GM21723 (cell line): ENCODE measurements at regions not wholly inside any gene's neighbourhood (a gene's known extent, or its start where the extent isn't known, plus 50 kb on each side); places are given as distances from the start of the nearest gene placed in this dataset.

Experiments used
- ATAC-seq: cut with Tn5 transposase; IDR thresholded peaks from one replicate; pipeline ENCODE4 v1.9.1; 2021; ENCODE audit warnings: mild to moderate bottlenecking, moderate library complexity; ENCODE audit not compliant: unreplicated experiment

DNA sequence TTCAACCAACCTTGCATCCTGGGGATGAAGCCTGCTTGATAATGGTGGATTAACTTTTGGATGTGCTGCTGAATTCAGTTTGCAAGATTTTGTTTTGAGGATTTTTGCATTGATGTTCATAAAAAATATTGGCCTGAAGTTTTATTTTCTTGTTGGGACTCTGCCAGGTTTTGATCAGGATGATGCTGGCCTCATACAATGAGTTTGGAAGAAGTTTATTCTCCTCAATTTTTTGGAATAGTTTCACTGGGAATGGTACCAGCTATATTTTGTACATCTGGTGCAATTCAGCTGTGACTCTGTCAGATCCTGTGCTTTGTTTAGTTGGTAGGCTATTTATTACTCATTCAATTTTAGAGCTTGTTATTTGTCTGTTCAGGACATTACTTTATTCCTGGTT lies 340.3 kb upstream of the TRAM1L1 start:
- no peak for ATAC-seq

GRCh38 chr4:117428536-117428935 lies 343.2 kb upstream of the TRAM1L1 start:
- ATAC-seq = no peak

DNA sequence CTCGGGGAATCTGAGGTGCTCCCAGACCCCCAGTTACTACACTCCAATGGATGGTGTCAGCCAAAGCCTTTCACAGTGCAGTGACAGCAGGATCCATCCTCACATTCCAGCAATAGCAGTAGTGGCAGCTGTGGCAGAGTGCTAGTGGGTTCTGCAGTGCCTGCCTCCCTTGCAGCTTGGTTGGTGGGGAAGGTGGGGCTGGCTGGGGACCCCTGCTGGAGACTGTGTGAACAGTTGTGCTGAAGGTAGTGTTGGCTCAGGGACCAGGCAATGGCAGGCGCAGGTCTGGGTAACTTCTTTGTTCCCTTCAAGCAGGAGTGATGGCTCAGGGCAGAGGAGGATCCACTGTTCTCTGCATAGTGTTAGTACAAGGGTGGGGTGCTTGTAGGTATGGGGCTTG lies 343.7 kb upstream of the TRAM1L1 start:
- ATAC-seq = no peak

DNA sequence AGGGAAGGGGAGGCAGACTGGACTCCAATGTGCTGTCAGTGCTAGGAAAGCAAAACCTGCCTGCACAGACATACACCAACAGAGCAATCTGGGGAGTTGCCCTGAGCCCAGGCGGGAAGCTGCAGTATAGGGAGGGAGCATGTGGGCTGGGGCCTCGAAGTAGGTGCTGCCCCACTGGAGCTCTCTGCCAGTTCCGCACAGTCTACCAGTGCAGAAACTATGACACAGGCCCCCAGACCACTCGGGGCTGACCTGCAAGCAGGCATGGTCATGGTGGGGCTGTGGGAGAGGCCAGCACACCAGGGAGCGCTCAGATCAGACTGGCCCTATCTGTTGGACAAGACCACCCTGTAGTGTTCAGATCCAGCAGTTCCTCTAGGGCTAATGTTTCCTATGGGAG lies 344.1 kb upstream of the TRAM1L1 start:
- ATAC-seq = no peak

GRCh38 chr4:117434424-117434823 lies 349.0 kb upstream of the TRAM1L1 start:
- no peak for ATAC-seq

DNA sequence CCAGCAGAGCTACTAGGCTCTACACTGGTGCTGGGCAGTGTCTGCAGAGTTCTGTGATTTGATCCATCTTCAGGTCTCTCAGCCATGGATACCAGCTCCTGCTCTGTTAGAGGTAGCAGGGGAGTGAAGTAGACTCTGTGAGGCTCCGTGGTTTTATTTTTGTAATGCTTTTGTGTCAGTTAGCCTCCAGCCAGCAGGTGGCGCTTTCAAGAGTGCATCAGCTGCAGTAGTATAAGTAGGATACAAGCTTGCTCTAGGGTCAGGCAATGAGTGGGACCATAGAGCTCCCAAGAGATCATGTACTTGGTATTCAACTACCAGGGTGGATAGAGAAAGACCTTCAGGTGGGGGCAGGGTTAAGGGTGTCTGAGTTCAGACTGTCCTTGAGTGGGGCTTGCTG lies 362.5 kb upstream of the TRAM1L1 start:
- ATAC-seq = no peak

- no peak for ATAC-seq
Measured at GRCh38 chr4:117455088-117455487, 369.7 kb upstream of the TRAM1L1 start.

- no peak for ATAC-seq
Measured at GRCh38 chr4:117466388-117466787, 381.0 kb upstream of the TRAM1L1 start.

DNA sequence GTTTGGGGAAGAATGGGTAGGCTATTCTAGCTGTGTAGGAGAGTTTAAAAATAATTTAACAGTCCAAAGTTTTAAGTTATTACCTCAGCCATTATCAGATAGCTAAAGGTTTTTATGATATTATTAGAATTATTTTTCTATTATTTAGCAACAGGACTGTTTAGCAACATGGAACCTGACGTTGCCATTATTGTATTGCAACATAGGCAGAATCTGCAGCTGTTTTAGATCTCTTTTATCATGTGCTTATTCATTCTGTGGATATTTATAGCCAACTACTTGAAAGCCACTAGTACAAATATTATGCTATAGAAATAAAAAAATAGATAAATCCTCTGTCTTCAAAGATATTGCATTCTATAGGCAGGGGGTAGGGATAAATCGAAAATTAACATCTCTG lies 382.0 kb upstream of the TRAM1L1 start:
- no peak for ATAC-seq

- ATAC-seq = no peak
Measured at GRCh38 chr4:117474987-117475386, 389.6 kb upstream of the TRAM1L1 start.

DNA sequence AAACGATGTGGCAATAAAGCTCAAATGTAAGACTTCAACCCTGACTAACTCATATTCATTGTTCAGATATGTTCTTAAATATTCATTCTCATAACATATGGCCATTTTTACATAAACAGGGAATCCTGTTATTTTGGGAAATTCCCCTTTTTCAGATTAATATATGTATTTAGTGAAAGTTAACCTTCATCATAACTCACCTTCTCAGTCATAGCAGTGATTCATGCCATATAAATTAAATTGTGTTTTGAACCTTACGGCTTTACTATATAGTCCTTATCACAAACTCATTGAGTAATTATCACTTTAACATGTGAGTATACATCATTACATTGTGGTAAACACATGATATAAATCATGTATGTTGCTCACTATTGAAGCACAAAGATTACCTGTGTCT lies 392.5 kb upstream of the TRAM1L1 start:
- ATAC-seq = no peak

DNA sequence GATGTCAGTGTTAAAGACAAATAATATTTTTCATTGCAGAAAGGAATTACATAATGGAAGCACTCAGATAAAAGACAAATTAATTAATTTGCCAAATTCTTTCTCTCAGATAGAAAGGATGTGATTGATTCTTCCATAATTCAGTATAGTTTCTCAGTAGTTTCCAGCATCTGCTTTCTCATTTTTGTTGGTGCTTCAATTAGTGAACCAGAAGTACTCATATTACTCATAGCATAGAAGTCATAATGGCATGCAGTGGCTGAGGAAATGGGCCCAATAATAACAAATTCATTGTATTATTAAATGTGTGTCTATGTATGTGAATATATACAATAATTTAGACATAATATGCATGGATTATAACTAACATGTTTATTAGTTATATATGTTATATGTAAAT lies 393.3 kb upstream of the TRAM1L1 start:
- no peak for ATAC-seq

GRCh38 chr4:117479673-117480072 lies 394.3 kb upstream of the TRAM1L1 start:
- ATAC-seq = no peak

DNA sequence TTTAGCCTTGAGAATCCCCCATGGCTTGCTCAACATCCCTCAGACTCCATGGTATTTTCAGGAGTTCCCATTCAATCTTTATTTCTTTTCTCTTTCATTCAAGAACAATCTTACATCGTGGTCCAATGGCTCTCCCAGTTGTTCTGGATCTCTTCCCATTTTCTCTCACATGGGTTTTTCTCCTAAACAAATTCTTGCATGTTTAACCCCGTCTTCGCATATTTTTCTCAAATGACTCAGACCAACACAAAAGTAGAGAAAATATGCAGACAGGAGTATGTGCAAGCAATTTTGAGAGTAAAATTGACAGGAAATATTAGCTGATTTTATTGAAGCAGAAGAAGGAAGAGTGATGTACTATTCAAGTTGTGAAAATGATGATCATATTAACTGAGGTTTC lies 396.4 kb upstream of the TRAM1L1 start:
- no peak for ATAC-seq

DNA sequence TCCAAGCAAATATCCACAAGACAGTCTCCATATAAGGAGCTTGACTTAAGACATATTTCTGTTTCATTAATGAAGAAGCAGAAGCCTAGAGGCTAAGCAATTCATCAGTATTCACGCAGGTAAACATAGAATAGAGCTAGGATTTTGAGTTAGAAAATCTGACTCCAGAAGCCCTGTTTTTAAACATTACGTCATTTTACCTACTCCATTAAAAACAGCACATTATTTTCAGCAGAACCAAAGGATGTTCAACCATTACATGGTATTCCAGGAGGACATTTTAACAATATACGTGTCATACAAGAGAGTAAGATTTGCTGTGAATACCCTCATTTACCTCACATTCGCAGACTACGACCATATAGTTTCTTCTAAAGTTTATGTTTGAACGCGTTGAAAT lies 403.3 kb upstream of the TRAM1L1 start:
- no peak for ATAC-seq

- ATAC-seq = no peak
Measured at GRCh38 chr4:117489107-117489506, 403.7 kb upstream of the TRAM1L1 start.

GRCh38 chr4:117491516-117491915 lies 406.1 kb upstream of the TRAM1L1 start:
- no peak for ATAC-seq

DNA sequence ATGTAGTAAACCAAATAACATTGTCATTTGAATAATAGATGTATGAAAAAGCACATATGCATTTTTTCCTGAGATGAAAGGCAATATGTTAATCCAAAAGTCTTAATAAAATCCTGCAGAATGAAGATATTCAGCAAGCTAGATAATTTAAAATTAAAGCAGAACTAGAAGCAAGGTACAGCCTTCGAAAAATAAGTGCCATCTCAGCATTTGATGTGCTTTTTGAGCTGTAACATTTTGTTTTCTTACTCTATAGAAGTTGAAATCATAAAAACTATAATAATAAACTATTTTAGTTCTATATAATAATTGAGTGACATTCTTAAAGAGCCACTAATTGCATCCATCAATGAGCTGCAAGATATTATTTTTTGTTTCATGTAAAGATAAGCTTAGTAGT lies 410.4 kb upstream of the TRAM1L1 start:
- ATAC-seq = no peak

DNA sequence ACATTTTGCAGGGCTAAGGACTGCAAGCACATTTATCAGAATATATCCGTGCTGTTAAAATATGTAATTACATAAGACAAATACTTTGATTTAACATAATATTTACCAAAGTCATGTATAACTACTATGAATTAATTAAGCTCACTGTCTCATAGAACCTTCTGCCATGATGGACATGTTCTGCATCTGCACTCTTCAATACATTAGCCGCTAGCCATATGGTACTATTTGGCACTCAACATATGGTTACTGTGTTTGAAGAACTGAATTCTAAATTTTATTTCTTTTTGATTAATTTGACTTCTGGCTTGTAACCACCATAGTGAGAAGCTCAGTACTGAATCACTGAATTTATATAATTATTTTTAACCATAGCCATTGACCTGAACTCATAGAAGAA lies 427.0 kb upstream of the TRAM1L1 start:
- no peak for ATAC-seq

- ATAC-seq = no peak
Measured at GRCh38 chr4:117514391-117515175, 429.2 kb upstream of the TRAM1L1 start.

DNA sequence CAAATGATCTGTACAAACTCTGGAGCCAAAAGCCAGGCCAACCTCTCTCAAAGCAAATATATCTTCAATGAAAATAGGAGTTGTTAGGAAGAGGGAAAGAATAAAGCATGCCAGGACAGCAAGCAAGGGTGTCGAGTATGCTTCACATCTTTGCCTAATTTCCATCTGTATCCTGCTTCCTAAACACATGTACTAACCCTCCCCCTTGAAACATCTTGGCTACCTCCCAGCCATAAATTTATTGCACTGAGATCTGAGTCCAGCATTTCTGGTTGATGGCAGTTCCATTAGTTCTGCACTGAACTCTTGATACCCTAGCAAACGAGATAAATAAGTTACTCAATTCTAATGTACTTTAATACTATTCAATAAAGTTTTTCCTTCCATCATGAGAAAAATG lies 430.5 kb upstream of the TRAM1L1 start:
- no peak for ATAC-seq

- no peak for ATAC-seq
Measured at GRCh38 chr4:117527601-117528000, 442.2 kb upstream of the TRAM1L1 start.

GRCh38 chr4:117529401-117529800 lies 444.0 kb upstream of the TRAM1L1 start:
- ATAC-seq = no peak
